ENCODE measurements at regions not wholly inside any gene's neighbourhood (a gene's known extent, or its start where the extent isn't known, plus 50 kb on each side); places are given as distances from the start of the nearest gene placed in this dataset.

DNA sequence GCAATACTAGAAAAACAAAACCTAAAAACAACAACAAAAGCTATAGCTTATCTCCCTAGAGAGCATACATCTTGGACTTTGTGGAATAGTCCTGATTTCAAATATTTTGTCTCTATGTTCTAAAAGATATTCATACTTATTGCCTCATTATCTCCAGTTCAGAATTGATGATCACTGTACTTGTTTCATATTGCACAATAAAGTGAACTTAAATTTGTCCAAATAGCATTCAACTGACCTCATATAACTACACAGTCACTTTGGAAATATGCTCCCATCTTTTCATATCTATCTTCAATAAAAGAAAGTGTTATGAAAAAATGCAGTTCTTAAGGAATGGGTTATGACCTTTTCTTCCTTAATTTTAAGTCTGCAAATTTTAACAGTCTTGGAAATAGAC, 228.6 kb upstream of the CMC1 start:
- Histone ChIP-seq H3K27ac (ENCODE audit: extremely low read depth, low read depth, low read length) (no peak overlapping the region), H3K79me2 (ENCODE audit: control insufficient read depth, insufficient read depth, low read length) (no peaks in the 10 kb centered on the region), H3K4me1 (replicated peaks in 1 of 2; ENCODE audit: control insufficient read depth in 2 of 2, insufficient read depth in 2 of 2, low read length in 2 of 2) (no peaks in the 10 kb centered on the region), H3K4me3 (no peak overlapping the region), H4K20me1 (replicated peaks; ENCODE audit: control insufficient read depth, insufficient read depth, low read length) (no peaks in the 10 kb centered on the region), H3K27me3 (ENCODE audit: control insufficient read depth in 2 of 2, insufficient read depth in 2 of 2, low read length in 2 of 2) (no peaks in the 10 kb centered on the region), H3K9me1 (ENCODE audit: control insufficient read depth, insufficient read depth, low read length) (no peaks in the 10 kb centered on the region), H3K9me3 (replicated peaks; ENCODE audit: control insufficient read depth, insufficient read depth, low read depth, low read length) (no peaks in the 10 kb centered on the region), H3K36me3 (ENCODE audit: control insufficient read depth, insufficient read depth, low read length) (no peaks in the 10 kb centered on the region), H2AFZ (ENCODE audit: low read depth, low read length) (no peak overlapping the region), H3K9ac (ENCODE audit: insufficient read depth in 1 of 2, low read depth in 2 of 2, low read length in 2 of 2) (no peak overlapping the region), H3K4me2 (ENCODE audit: insufficient read depth, low read length) (no peak overlapping the region)
- BruUV-seq (replicated peaks): no TSS peak
- intact Hi-C loops (cut with micrococcal nuclease): no loop called here
- in situ Hi-C loops (cut with MboI): no loop called here
- ATAC-seq (no peak), DNase-seq (ENCODE audit: extremely low read depth in 1 of 4, low spot score in 3 of 4) (no peak), FAIRE-seq (no peak)
- TF ChIP-seq CEBPB (tag; IDR thresholded peaks at IDR 0.05) (peak; percentile 26; the same call in 1 of the 2 replicates), CEBPG (CRISPR knock-in tag; IDR thresholded peaks at IDR 0.05) (no peak), CEBPG (tag; conservative IDR thresholded peaks at IDR 0.05 in 1 of 2, IDR thresholded peaks at IDR 0.05 in 1 of 2) (peak in 1 of 2 experiments; percentile 54; a peak in 2 of 4 replicates), SP1 (CRISPR knock-in tag; IDR thresholded peaks at IDR 0.05) (no peak), TCF7 (IDR thresholded peaks at IDR 0.05; ENCODE audit: borderline replicate concordance) (no peak), JUNB (CRISPR knock-in tag; conservative IDR thresholded peaks at IDR 0.05) (no peak), CREBBP (IDR thresholded peaks at IDR 0.05; ENCODE audit: low read depth, low read length) (no peak), HCFC1 (IDR thresholded peaks at IDR 0.05; ENCODE audit: low read depth, low read length) (no peak)
- CTCF ChIA-PET (ENCODE audit: low intra/inter-chr PET ratio): no interaction called here
- POLR2A ChIA-PET: no interaction called here

Measured in K562 (cell line).